ENCODE measurements at regions not wholly inside any gene's neighbourhood (a gene's known extent, or its start where the extent isn't known, plus 50 kb on each side); places are given as distances from the start of the nearest gene placed in this dataset.
A peak's percentile ranks its signal among the peaks of the same experiment; 100 is the strongest.
"Not testable (repeated sequence)": the region's sequence is repeated elsewhere in the genome, so short reads cannot be mapped to it uniquely, and the experiment has no call there.

GRCh38 chr6:144466716-144467115 lies 181.6 kb downstream of the UTRN start:
- no peak overlapping the region for H3K4me3 Mint-ChIP-seq
- H3K9me3 Mint-ChIP-seq: peaks cover 0 to 1% (median 0%) of the 10 kb centered on the region in 7 donors
- peaks cover 0 to 4% (median 0%) of the 10 kb centered on the region in 3 donors for H3K4me1 Mint-ChIP-seq
- ATAC-seq (ENCODE audit: low read depth in 2 of 2): no peak
- H3K27ac Mint-ChIP-seq: peak overlapping the region in 1 of 6 donors; percentile 75
- no peaks in the 10 kb centered on the region for H3K27me3 Mint-ChIP-seq
- DNase-seq: no peak
- peaks cover 29 to 30% of the 10 kb centered on the region in 2 donors for H3K36me3 Mint-ChIP-seq

- ATAC-seq (ENCODE audit: low read depth in 2 of 2) (no peak), DNase-seq (no peak)
- peaks cover 0 to 4% (median 0%) of the 10 kb centered on the region in 3 donors for H3K4me1 Mint-ChIP-seq
- peak overlapping the region in 5 of 6 donors; percentile 5 to 75 (median 54) for H3K27ac Mint-ChIP-seq
- peaks cover 29 to 36% of the 10 kb centered on the region in 2 donors for H3K36me3 Mint-ChIP-seq
- H3K4me3 Mint-ChIP-seq: no peak overlapping the region
- peaks cover 0 to 1% (median 0%) of the 10 kb centered on the region in 7 donors for H3K9me3 Mint-ChIP-seq
- H3K27me3 Mint-ChIP-seq: no peaks in the 10 kb centered on the region
Observed at GRCh38 chr6:144467172-144467762, 182.1 kb downstream of the UTRN start.

GRCh38 chr6:144467921-144468320 lies 182.8 kb downstream of the UTRN start:
- no peak overlapping the region for H3K4me3 Mint-ChIP-seq
- ATAC-seq (ENCODE audit: low read depth in 2 of 2) (no peak), DNase-seq (no peak)
- H3K27me3 Mint-ChIP-seq: no peaks in the 10 kb centered on the region
- H3K27ac Mint-ChIP-seq: peak overlapping the region in 1 of 6 donors; percentile 57
- peaks cover 0 to 4% (median 0%) of the 10 kb centered on the region in 3 donors for H3K4me1 Mint-ChIP-seq
- peaks cover 28 to 37% of the 10 kb centered on the region in 2 donors for H3K36me3 Mint-ChIP-seq
- H3K9me3 Mint-ChIP-seq: peaks cover 0 to 1% (median 0%) of the 10 kb centered on the region in 7 donors

- H3K4me3 Mint-ChIP-seq: no peak overlapping the region
- DNase-seq (no peak), ATAC-seq (ENCODE audit: low read depth in 2 of 2) (no peak)
Observed at GRCh38 chr6:144468709-144469108, 183.6 kb downstream of the UTRN start.

GRCh38 chr6:144469144-144469575 lies 184.0 kb downstream of the UTRN start:
- Mint-ChIP-seq H3K27me3 (no peaks in the 10 kb centered on the region), H3K9me3 (peaks cover 0 to 1% (median 0%) of the 10 kb centered on the region in 7 donors), H3K27ac (peak overlapping the region in 2 of 6 donors; percentile 49 to 66), H3K4me1 (peaks cover 0 to 1% (median 0%) of the 10 kb centered on the region in 3 donors), H3K4me3 (no peak overlapping the region), H3K36me3 (peaks cover 15 to 26% of the 10 kb centered on the region in 2 donors)
- DNase-seq (no peak), ATAC-seq (ENCODE audit: low read depth in 2 of 2) (no peak)

More at GRCh38 chr6:144468709-144469108, 183.6 kb downstream of the UTRN start:
- peaks cover 0 to 4% (median 0%) of the 10 kb centered on the region in 3 donors for H3K4me1 Mint-ChIP-seq
- peaks cover 20 to 29% of the 10 kb centered on the region in 2 donors for H3K36me3 Mint-ChIP-seq
- H3K27me3 Mint-ChIP-seq: no peaks in the 10 kb centered on the region
- peaks cover 0 to 1% (median 0%) of the 10 kb centered on the region in 7 donors for H3K9me3 Mint-ChIP-seq
- H3K27ac Mint-ChIP-seq: peak overlapping the region in 4 of 6 donors; percentile 21 to 51 (median 44)

DNA sequence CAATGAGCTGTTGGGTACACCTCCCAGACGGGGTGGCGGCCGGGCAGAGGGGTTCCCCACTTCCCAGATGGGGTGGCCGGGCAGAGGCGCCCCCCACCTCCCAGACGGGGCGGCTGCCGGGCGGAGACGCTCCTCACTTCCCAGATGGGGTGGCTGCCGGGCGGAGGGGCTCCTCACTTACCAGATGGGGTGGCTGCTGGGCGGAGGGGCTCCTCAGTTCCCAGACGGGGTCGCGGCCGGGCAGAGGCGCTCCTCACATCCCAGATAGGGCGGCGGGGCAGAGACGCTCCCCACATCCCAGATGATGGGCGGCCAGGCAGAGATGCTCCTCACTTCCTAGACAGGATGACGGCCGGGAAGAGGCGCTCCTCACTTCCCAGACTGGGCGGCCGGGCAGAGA lies 185.1 kb downstream of the UTRN start:
- not testable (repeated sequence) for H3K9me3 Mint-ChIP-seq; H3K27me3 Mint-ChIP-seq; H3K4me3 Mint-ChIP-seq; H3K27ac Mint-ChIP-seq; H3K4me1 Mint-ChIP-seq; ATAC-seq (ENCODE audit: low read depth in 2 of 2); DNase-seq
- peaks cover 16 to 30% of the 10 kb centered on the region in 2 donors for H3K36me3 Mint-ChIP-seq

DNA sequence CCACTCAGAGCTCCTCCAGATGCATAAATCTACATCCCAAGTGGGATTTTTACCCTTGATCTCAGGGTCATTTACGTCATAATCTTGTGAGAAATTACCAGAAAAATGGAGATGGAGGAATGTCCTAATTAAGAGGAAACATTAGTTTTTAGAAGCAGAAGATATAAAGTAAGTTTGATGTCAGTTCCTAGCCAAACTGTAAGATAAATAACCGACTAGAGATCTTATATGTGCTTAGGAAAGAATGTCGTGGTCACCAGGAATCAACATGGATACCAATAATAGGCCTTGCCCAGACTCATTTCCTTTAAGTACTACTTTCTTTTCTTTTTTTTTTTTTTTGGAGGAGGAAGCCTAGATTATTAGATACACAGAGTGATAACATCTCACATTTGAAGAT lies 186.9 kb downstream of the UTRN start:
- Mint-ChIP-seq H3K4me1 (peaks cover 0 to 9% (median 0%) of the 10 kb centered on the region in 3 donors), H3K27ac (peak overlapping the region in 3 of 6 donors; percentile 31 to 74 (median 53)), H3K4me3 (no peak overlapping the region), H3K36me3 (peaks cover 23 to 32% of the 10 kb centered on the region in 2 donors), H3K27me3 (no peaks in the 10 kb centered on the region), H3K9me3 (peaks cover 0 to 1% (median 0%) of the 10 kb centered on the region in 7 donors)
- ATAC-seq (ENCODE audit: low read depth in 2 of 2) (no peak), DNase-seq (no peak)

GRCh38 chr6:144474290-144474689 lies 189.2 kb downstream of the UTRN start:
- ATAC-seq (ENCODE audit: low read depth in 2 of 2) (no peak), DNase-seq (no peak)
- Mint-ChIP-seq H3K9me3 (peaks cover 0 to 1% (median 0%) of the 10 kb centered on the region in 7 donors), H3K4me1 (peaks cover 0 to 11% (median 9%) of the 10 kb centered on the region in 3 donors), H3K4me3 (no peak overlapping the region), H3K27ac (peak overlapping the region in 2 of 6 donors; percentile 19 to 28), H3K36me3 (peaks cover 18 to 21% of the 10 kb centered on the region in 2 donors), H3K27me3 (no peaks in the 10 kb centered on the region)

GRCh38 chr6:144474904-144475303 lies 189.8 kb downstream of the UTRN start:
- ATAC-seq (ENCODE audit: low read depth in 2 of 2) (no peak), DNase-seq (no peak)
- H3K27ac Mint-ChIP-seq: peak overlapping the region in 4 of 6 donors; percentile 52 to 79 (median 62)
- no peak overlapping the region for H3K4me3 Mint-ChIP-seq
- peaks cover 0 to 11% (median 9%) of the 10 kb centered on the region in 3 donors for H3K4me1 Mint-ChIP-seq
- H3K27me3 Mint-ChIP-seq: no peaks in the 10 kb centered on the region
- H3K9me3 Mint-ChIP-seq: no peaks in the 10 kb centered on the region
- H3K36me3 Mint-ChIP-seq: peaks cover 21 to 24% of the 10 kb centered on the region in 2 donors

GRCh38 chr6:144475411-144475810 lies 190.3 kb downstream of the UTRN start:
- ATAC-seq (ENCODE audit: low read depth in 2 of 2) (no peak), DNase-seq (no peak)
- H3K4me3 Mint-ChIP-seq: no peak overlapping the region
- H3K4me1 Mint-ChIP-seq: peaks cover 0 to 11% (median 9%) of the 10 kb centered on the region in 3 donors
- H3K36me3 Mint-ChIP-seq: peaks cover 21 to 27% of the 10 kb centered on the region in 2 donors
- no peaks in the 10 kb centered on the region for H3K9me3 Mint-ChIP-seq
- H3K27ac Mint-ChIP-seq: peak overlapping the region in 4 of 6 donors; percentile 50 to 79 (median 64)
- H3K27me3 Mint-ChIP-seq: no peaks in the 10 kb centered on the region

GRCh38 chr6:144476286-144476685 lies 191.2 kb downstream of the UTRN start:
- no peaks in the 10 kb centered on the region for H3K27me3 Mint-ChIP-seq
- H3K36me3 Mint-ChIP-seq: peaks cover 21 to 27% of the 10 kb centered on the region in 2 donors

GRCh38 chr6:144477396-144477795 lies 192.3 kb downstream of the UTRN start:
- H3K9me3 Mint-ChIP-seq: no peaks in the 10 kb centered on the region
- no peak for ATAC-seq (ENCODE audit: low read depth in 2 of 2)
- H3K36me3 Mint-ChIP-seq: peaks cover 11 to 27% of the 10 kb centered on the region in 2 donors
- no peak for DNase-seq
- peaks cover 7 to 12% (median 11%) of the 10 kb centered on the region in 3 donors for H3K4me1 Mint-ChIP-seq
- H3K27ac Mint-ChIP-seq: peak overlapping the region in 5 of 6 donors; percentile 1 to 59 (median 36)
- no peak overlapping the region for H3K4me3 Mint-ChIP-seq
- no peaks in the 10 kb centered on the region for H3K27me3 Mint-ChIP-seq

More at GRCh38 chr6:144476286-144476685, 191.2 kb downstream of the UTRN start:
- no peaks in the 10 kb centered on the region for H3K9me3 Mint-ChIP-seq
- ATAC-seq (ENCODE audit: low read depth in 2 of 2) (no peak), DNase-seq (no peak)
- H3K4me1 Mint-ChIP-seq: peaks cover 0 to 11% (median 9%) of the 10 kb centered on the region in 3 donors
- peak overlapping the region in 3 of 6 donors; percentile 15 to 79 (median 53) for H3K27ac Mint-ChIP-seq
- H3K4me3 Mint-ChIP-seq: peak overlapping the region in 1 of 8 donors; percentile 53

DNA sequence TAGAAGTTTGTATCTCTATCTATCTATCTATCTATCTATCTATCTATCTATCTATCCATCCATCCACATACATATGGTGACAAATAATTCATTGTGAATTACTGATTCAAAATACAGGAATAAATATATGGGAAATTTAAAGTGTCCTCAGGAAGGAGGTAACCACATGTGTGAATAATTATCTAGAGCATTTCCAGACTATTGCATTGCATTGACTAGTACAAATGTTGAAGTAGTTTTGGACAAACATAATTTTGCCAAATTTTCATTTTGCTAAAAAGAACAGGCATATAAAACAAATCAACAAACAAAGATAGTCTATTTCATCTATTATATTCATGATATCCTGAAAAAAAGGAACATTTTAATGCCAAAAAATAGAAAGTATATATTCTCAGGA lies 192.7 kb downstream of the UTRN start:
- no peaks in the 10 kb centered on the region for H3K27me3 Mint-ChIP-seq
- peaks cover 7 to 12% (median 11%) of the 10 kb centered on the region in 3 donors for H3K4me1 Mint-ChIP-seq
- H3K9me3 Mint-ChIP-seq: no peaks in the 10 kb centered on the region
- DNase-seq (no peak), ATAC-seq (ENCODE audit: low read depth in 2 of 2) (no peak)
- H3K27ac Mint-ChIP-seq: peak overlapping the region; percentile 1 to 71 (median 49)
- peaks cover 14 to 27% of the 10 kb centered on the region in 2 donors for H3K36me3 Mint-ChIP-seq
- no peak overlapping the region for H3K4me3 Mint-ChIP-seq

DNA sequence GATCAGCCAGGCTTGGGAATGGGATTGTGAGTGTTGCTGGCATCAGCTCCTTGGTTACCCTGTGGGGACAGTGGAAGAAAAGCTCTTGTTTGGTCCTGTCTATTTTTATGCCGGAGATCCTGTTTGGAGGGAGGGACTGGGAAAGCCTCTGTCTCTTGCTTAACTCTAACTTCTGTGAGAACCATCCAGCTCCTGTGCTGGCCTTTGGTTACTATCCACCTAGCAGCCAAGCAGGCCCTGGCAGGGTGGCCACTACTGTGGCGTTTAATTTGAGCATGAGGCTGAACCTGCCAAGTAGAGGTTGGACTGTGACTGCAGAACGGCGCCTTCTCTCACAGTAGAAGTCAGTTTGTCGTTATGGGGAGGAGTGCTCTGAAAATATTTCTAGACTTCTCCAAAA lies 193.3 kb downstream of the UTRN start:
- Mint-ChIP-seq H3K9me3 (no peaks in the 10 kb centered on the region), H3K27ac (peak overlapping the region in 3 of 6 donors; percentile 58 to 94 (median 71)), H3K4me3 (peak overlapping the region in 1 of 8 donors; percentile 35), H3K27me3 (no peaks in the 10 kb centered on the region), H3K36me3 (peaks cover 19 to 27% of the 10 kb centered on the region in 2 donors), H3K4me1 (peaks cover 7 to 15% (median 11%) of the 10 kb centered on the region in 3 donors)
- DNase-seq (no peak), ATAC-seq (ENCODE audit: low read depth in 2 of 2) (no peak)
